ENCODE measurements at regions not wholly inside any gene's neighbourhood (a gene's known extent, or its start where the extent isn't known, plus 50 kb on each side); places are given as distances from the start of the nearest gene placed in this dataset.

- no peak overlapping the region for H3K4ac ChIP-seq (ENCODE audit: low read depth, low read length)
- no peak overlapping the region for H3K4me2 ChIP-seq (ENCODE audit: low read length)
- H2AK5ac ChIP-seq (ENCODE audit: low read length) = no peak overlapping the region
- no peak overlapping the region for H2BK120ac ChIP-seq (ENCODE audit: insufficient read depth, low read length, poor library complexity)
- H3K14ac ChIP-seq (ENCODE audit: low read length) = no peak overlapping the region
- no peak overlapping the region for H3K18ac ChIP-seq (ENCODE audit: low read length)
- H3K27me3 ChIP-seq (ENCODE audit: insufficient read depth, low read length) = no peaks in the 10 kb centered on the region
- H4K12ac ChIP-seq (ENCODE audit: low read depth, low read length) = no peak overlapping the region
- no peak overlapping the region for H4K91ac ChIP-seq (ENCODE audit: low read depth, low read length)
- no peak overlapping the region for H2BK12ac ChIP-seq (ENCODE audit: low read length)
- H3K4me3 ChIP-seq (ENCODE audit: low read depth, low read length) = no peak overlapping the region
- no peaks in the 10 kb centered on the region for H3K36me3 ChIP-seq (ENCODE audit: control insufficient read depth in 1 of 2, insufficient read depth in 2 of 2, low read length in 2 of 2)
- H4K8ac ChIP-seq (ENCODE audit: low read depth, low read length) = no peak overlapping the region
- no peak for DNase-seq
- H3K9ac ChIP-seq (ENCODE audit: low read length) = no peak overlapping the region
- peaks cover 2% of the 10 kb centered on the region for H3K9me3 ChIP-seq (ENCODE audit: insufficient read depth, low read depth, low read length)
- no CpG with 5 or more reads among the region's 7 CpGs for WGBS (ENCODE audit: extremely low coverage, insufficient coverage, insufficient read length)
- H3K79me2 ChIP-seq (ENCODE audit: control insufficient read depth, insufficient read depth, low read length, poor library complexity) = no peaks in the 10 kb centered on the region
- no peak overlapping the region for H2BK5ac ChIP-seq (ENCODE audit: low read depth, low read length, poor library complexity)
- H3K4me1 ChIP-seq (ENCODE audit: control insufficient read depth in 1 of 2, insufficient read depth in 2 of 2, low read length in 2 of 2) = peaks cover 0 to 4% of the 10 kb centered on the region in 2 experiments
- no peak overlapping the region for H2AFZ ChIP-seq (ENCODE audit: insufficient read depth, low read length, poor library complexity)
- no peak overlapping the region for H3K23ac ChIP-seq (ENCODE audit: low read length)
- no peak overlapping the region for H3K27ac ChIP-seq (ENCODE audit: low read depth, low read length)
- H3K79me1 ChIP-seq (ENCODE audit: low read length) = no peaks in the 10 kb centered on the region
These were observed 158.9 kb upstream of the CIBAR2 start for GRCh38 chr16:85271198-85271597.

- peaks cover 2% of the 10 kb centered on the region for H3K9me3 ChIP-seq (ENCODE audit: insufficient read depth, low read depth, low read length)
- H3K23ac ChIP-seq (ENCODE audit: low read length) = no peak overlapping the region
- H3K18ac ChIP-seq (ENCODE audit: low read length) = no peak overlapping the region
- no peak overlapping the region for H2BK12ac ChIP-seq (ENCODE audit: low read length)
- H3K27ac ChIP-seq (ENCODE audit: low read depth, low read length) = no peak overlapping the region
- no peak overlapping the region for H2BK5ac ChIP-seq (ENCODE audit: low read depth, low read length, poor library complexity)
- H3K27me3 ChIP-seq (ENCODE audit: insufficient read depth, low read length) = no peaks in the 10 kb centered on the region
- DNase-seq = no peak
- no peak overlapping the region for H3K4me2 ChIP-seq (ENCODE audit: low read length)
- H3K14ac ChIP-seq (ENCODE audit: low read length) = no peak overlapping the region
- no peaks in the 10 kb centered on the region for H3K36me3 ChIP-seq (ENCODE audit: control insufficient read depth in 1 of 2, insufficient read depth in 2 of 2, low read length in 2 of 2)
- no peaks in the 10 kb centered on the region for H3K4me1 ChIP-seq (ENCODE audit: control insufficient read depth in 1 of 2, insufficient read depth in 2 of 2, low read length in 2 of 2)
- H2BK120ac ChIP-seq (ENCODE audit: insufficient read depth, low read length, poor library complexity) = no peak overlapping the region
- no peak overlapping the region for H3K4ac ChIP-seq (ENCODE audit: low read depth, low read length)
- WGBS (ENCODE audit: extremely low coverage, insufficient coverage, insufficient read length) = no CpG with 5 or more reads among the region's 7 CpGs
- no peaks in the 10 kb centered on the region for H3K79me1 ChIP-seq (ENCODE audit: low read length)
- H4K8ac ChIP-seq (ENCODE audit: low read depth, low read length) = no peak overlapping the region
- H4K12ac ChIP-seq (ENCODE audit: low read depth, low read length) = no peak overlapping the region
- H3K4me3 ChIP-seq (ENCODE audit: low read depth, low read length) = no peak overlapping the region
- H3K79me2 ChIP-seq (ENCODE audit: control insufficient read depth, insufficient read depth, low read length, poor library complexity) = no peaks in the 10 kb centered on the region
- no peak overlapping the region for H4K91ac ChIP-seq (ENCODE audit: low read depth, low read length)
- H2AFZ ChIP-seq (ENCODE audit: insufficient read depth, low read length, poor library complexity) = no peak overlapping the region
- no peak overlapping the region for H2AK5ac ChIP-seq (ENCODE audit: low read length)
- no peak overlapping the region for H3K9ac ChIP-seq (ENCODE audit: low read length)
These were observed 161.0 kb upstream of the CIBAR2 start for GRCh38 chr16:85273293-85273692.

- H3K14ac ChIP-seq (ENCODE audit: low read length) = no peak overlapping the region
- no peak overlapping the region for H2BK5ac ChIP-seq (ENCODE audit: low read depth, low read length, poor library complexity)
- no peak overlapping the region for H4K12ac ChIP-seq (ENCODE audit: low read depth, low read length)
- H3K27ac ChIP-seq (ENCODE audit: low read depth, low read length) = no peak overlapping the region
- no peak overlapping the region for H4K8ac ChIP-seq (ENCODE audit: low read depth, low read length)
- no peak overlapping the region for H3K18ac ChIP-seq (ENCODE audit: low read length)
- no peak overlapping the region for H2AK5ac ChIP-seq (ENCODE audit: low read length)
- H3K23ac ChIP-seq (ENCODE audit: low read length) = no peak overlapping the region
- H3K4me1 ChIP-seq (ENCODE audit: control insufficient read depth in 1 of 2, insufficient read depth in 2 of 2, low read length in 2 of 2) = no peaks in the 10 kb centered on the region
- no peak overlapping the region for H2BK12ac ChIP-seq (ENCODE audit: low read length)
- no peaks in the 10 kb centered on the region for H3K79me1 ChIP-seq (ENCODE audit: low read length)
- H2AFZ ChIP-seq (ENCODE audit: insufficient read depth, low read length, poor library complexity) = no peak overlapping the region
- no peaks in the 10 kb centered on the region for H3K79me2 ChIP-seq (ENCODE audit: control insufficient read depth, insufficient read depth, low read length, poor library complexity)
- H3K27me3 ChIP-seq (ENCODE audit: insufficient read depth, low read length) = no peaks in the 10 kb centered on the region
- WGBS (ENCODE audit: extremely low coverage, insufficient coverage, insufficient read length) = no CpG with 5 or more reads among the region's 7 CpGs
- H2BK120ac ChIP-seq (ENCODE audit: insufficient read depth, low read length, poor library complexity) = no peak overlapping the region
- H3K4me2 ChIP-seq (ENCODE audit: low read length) = no peak overlapping the region
- peaks cover 2% of the 10 kb centered on the region for H3K9me3 ChIP-seq (ENCODE audit: insufficient read depth, low read depth, low read length)
- H3K9ac ChIP-seq (ENCODE audit: low read length) = no peak overlapping the region
- DNase-seq = no peak
- no peaks in the 10 kb centered on the region for H3K36me3 ChIP-seq (ENCODE audit: control insufficient read depth in 1 of 2, insufficient read depth in 2 of 2, low read length in 2 of 2)
- H4K91ac ChIP-seq (ENCODE audit: low read depth, low read length) = no peak overlapping the region
- H3K4ac ChIP-seq (ENCODE audit: low read depth, low read length) = no peak overlapping the region
- H3K4me3 ChIP-seq (ENCODE audit: low read depth, low read length) = no peak overlapping the region
These were observed 162.2 kb upstream of the CIBAR2 start for GRCh38 chr16:85274501-85274900.

GRCh38 chr16:85274924-85275323 lies 162.7 kb upstream of the CIBAR2 start:
- Histone ChIP-seq H3K4me2 (ENCODE audit: low read length) (no peak overlapping the region), H3K27me3 (ENCODE audit: insufficient read depth, low read length) (no peaks in the 10 kb centered on the region), H3K14ac (ENCODE audit: low read length) (no peak overlapping the region), H2BK120ac (ENCODE audit: insufficient read depth, low read length, poor library complexity) (no peak overlapping the region), H2AFZ (ENCODE audit: insufficient read depth, low read length, poor library complexity) (no peak overlapping the region), H2BK5ac (ENCODE audit: low read depth, low read length, poor library complexity) (no peak overlapping the region), H4K8ac (ENCODE audit: low read depth, low read length) (no peak overlapping the region), H3K9me3 (ENCODE audit: insufficient read depth, low read depth, low read length) (peaks cover 2% of the 10 kb centered on the region), H3K18ac (ENCODE audit: low read length) (no peak overlapping the region), H2AK5ac (ENCODE audit: low read length) (no peak overlapping the region), H3K4ac (ENCODE audit: low read depth, low read length) (no peak overlapping the region), H2BK12ac (ENCODE audit: low read length) (no peak overlapping the region), H3K4me1 (ENCODE audit: control insufficient read depth in 1 of 2, insufficient read depth in 2 of 2, low read length in 2 of 2) (no peaks in the 10 kb centered on the region), H3K27ac (ENCODE audit: low read depth, low read length) (no peak overlapping the region), H4K91ac (ENCODE audit: low read depth, low read length) (no peak overlapping the region), H3K79me1 (ENCODE audit: low read length) (no peaks in the 10 kb centered on the region), H3K9ac (ENCODE audit: low read length) (no peak overlapping the region), H3K4me3 (ENCODE audit: low read depth, low read length) (no peak overlapping the region), H3K36me3 (ENCODE audit: control insufficient read depth in 1 of 2, insufficient read depth in 2 of 2, low read length in 2 of 2) (peaks cover 0 to under 1% of the 10 kb centered on the region in 2 experiments), H4K12ac (ENCODE audit: low read depth, low read length) (no peak overlapping the region), H3K23ac (ENCODE audit: low read length) (no peak overlapping the region), H3K79me2 (ENCODE audit: control insufficient read depth, insufficient read depth, low read length, poor library complexity) (no peaks in the 10 kb centered on the region)
- no peak for DNase-seq
- no CpG with 5 or more reads among the region's 8 CpGs for WGBS (ENCODE audit: extremely low coverage, insufficient coverage, insufficient read length)

Measured in trophoblast cell (in vitro differentiated cells and primary cell).